Transverse colon (tissue), 4 donors: ENCODE measurements at regions not wholly inside any gene's neighbourhood (a gene's known extent, or its start where the extent isn't known, plus 50 kb on each side); places are given as distances from the start of the nearest gene placed in this dataset.

Experiments
- DNase-seq: peaks from one replicate; pipeline ENCODE4 v3.0.0-alpha.2; 2019
- H3K27ac ChIP-seq, 4 donors: fragments of 200-600 bp; sonication (generic); 2 replicates each; pipeline ENCODE4 v1.5.1; 2016 to 2018; ENCODE audit warnings: inconsistent platforms in 4 of 4
- H3K27me3 ChIP-seq: fragments of 200-600 bp; sonication (generic); 2 replicates; pipeline ENCODE4 v1.5.1; 2017; ENCODE audit warnings: inconsistent platforms
- H3K36me3 ChIP-seq, 4 donors: fragments of 200-600 bp; sonication (generic); 2 replicates each; pipeline ENCODE4 v1.5.1; 2017 to 2019; ENCODE audit warnings: inconsistent platforms in 4 of 4
- H3K4me1 ChIP-seq, 4 donors: fragments of 200-600 bp; sonication (generic); 2 replicates each; pipeline ENCODE4 v1.5.1; 2017 to 2020; ENCODE audit warnings: inconsistent platforms in 4 of 4
- H3K4me3 ChIP-seq, 4 donors: fragments of 200-600 bp; sonication (generic); 1 replicate in 1 of 4; 2 replicates in 3 of 4; pipeline versions ENCODE4 v1.5.1 to v1.6.1; 2017 to 2019; ENCODE audit warnings: inconsistent platforms in 4 of 4
- H3K9me3 ChIP-seq, 2 donors: fragments of 200-600 bp; sonication (generic); 2 replicates each; pipeline ENCODE4 v1.5.1; 2017 to 2019; ENCODE audit warnings: inconsistent platforms in 2 of 2
- CTCF ChIP-seq, 5 experiments: fragments of 200-600 bp in 3 of 5; fragments of 450-650 bp in 2 of 5; sonication (generic) in 3 of 5; IDR thresholded peaks; 1 replicate in 2 of 5; 2 replicates in 3 of 5; pipeline ENCODE4 v1.5.1; 2016 to 2017; ENCODE audit warnings: antibody characterized with exemption in 5 of 5, inconsistent platforms in 3 of 5, mild to moderate bottlenecking in 2 of 5, moderate library complexity in 1 of 5
- EP300 ChIP-seq: sonication (generic); formaldehyde crosslinking; IDR thresholded peaks from one replicate; pipeline ENCODE4 v1.6.1; 2017; ENCODE audit warnings: antibody characterized with exemption, low read depth
- POLR2A ChIP-seq: fragments of 450-650 bp; IDR thresholded peaks from one replicate; pipeline ENCODE4 v1.6.1; 2016; ENCODE audit warnings: antibody characterized with exemption, mild to moderate bottlenecking, moderate library complexity
- POLR2AphosphoS5 ChIP-seq, 3 donors: sonication (generic); formaldehyde crosslinking; IDR thresholded peaks; one replicate each; pipeline ENCODE4 v1.6.1; 2016; ENCODE audit warnings: antibody characterized with exemption in 3 of 3
- WGBS, 2 donors: methylation state at CpG; one replicate each; pipeline ENCODE4 v1.1.5; 2018; ENCODE audit warnings: low coverage in 1 of 2; 5-methylcytosine and 5-hydroxymethylcytosine counted together
- in situ Hi-C, 4 donors: fragments of 200-750 bp; cut with MboI; loops; one replicate each; pipeline versions ENCODE4 v1.15.0 to v1.15.1; 2017; ENCODE audit warnings: low sequenced_read_pairs in 3 of 4, low pct_ligation_motif_present in 1 of 4, low pct_unique_long_range_greater_than_20kb in 1 of 4
- intact Hi-C: fragments of 100-400 bp; cut with DNase I; formaldehyde crosslinking; loops from one replicate; pipeline ENCODE4 v1.15.1; 2023; ENCODE audit warnings: low total_unique reads

- in situ Hi-C loops, result loop anchor here (10.0 to 25.0 kb wide), 3 partner anchors 402 to 677 kb away; no protein-coding TSS in a partner anchor
- WGBS, 2 donors, result 22 to 27% methylated on average over 8 to 9 of the region's 9 CpGs
- intact Hi-C loops, result loop anchor here (1.0 to 10.0 kb wide), 2 partner anchors 15 to 400 kb away; no protein-coding TSS in a partner anchor
Observed at GRCh38 chr14:24734917-24735500, 101.0 kb upstream of the GZMB start.

GRCh38 chr14:24726480-24726879 is 92.5 kb upstream of the GZMB start:
- Histone ChIP-seq H3K36me3 (no peaks in the 10 kb centered on the region), H3K4me1 (no peaks in the 10 kb centered on the region), H3K9me3 (no peaks in the 10 kb centered on the region), H3K27ac (no peak overlapping the region), H3K27me3 (no peaks in the 10 kb centered on the region), H3K4me3 (no peak overlapping the region)
- intact Hi-C loops, result no loop called here
- TF ChIP-seq EP300, result no peak
- no peak for TF ChIP-seq POLR2A
- no peak for TF ChIP-seq CTCF (IDR thresholded peaks at IDR 0.05)
- no peak for TF ChIP-seq POLR2AphosphoS5 (IDR thresholded peaks at IDR 0.05)
- 88% methylated on average over 5 of the region's 7 CpGs; no CpG with 5 or more reads in 1 of the 2 donors for WGBS, 2 donors
- in situ Hi-C loops, result loop anchor here (25.0 kb wide), 2 partner anchors 411 to 686 kb away; no protein-coding TSS in a partner anchor
- DNase-seq, result no peak

More at GRCh38 chr14:24734917-24735500, 101.0 kb upstream of the GZMB start:
- H3K9me3 ChIP-seq, result no peaks in the 10 kb centered on the region
- H3K4me1 ChIP-seq, result no peaks in the 10 kb centered on the region
- no peaks in the 10 kb centered on the region for H3K27me3 ChIP-seq
- H3K36me3 ChIP-seq, result no peaks in the 10 kb centered on the region
- peak; percentile 33 for DNase-seq
- TF ChIP-seq POLR2A, result no peak
- TF ChIP-seq POLR2AphosphoS5 (IDR thresholded peaks at IDR 0.05), result no peak
- peak; percentile 65 to 82 (median 70) for TF ChIP-seq CTCF (IDR thresholded peaks at IDR 0.05)
- TF ChIP-seq EP300, result no peak
- no peak overlapping the region for H3K27ac ChIP-seq
- H3K4me3 ChIP-seq, result no peak overlapping the region

- 60 to 75% methylated on average over 2 to 3 of the region's 3 CpGs for WGBS, 2 donors
- in situ Hi-C loops (loop anchor here (25.0 kb wide), 2 partner anchors 412 to 687 kb away; no protein-coding TSS in a partner anchor), intact Hi-C loops (no loop called here)
- H3K36me3 ChIP-seq, result no peaks in the 10 kb centered on the region
- H3K4me1 ChIP-seq, result no peaks in the 10 kb centered on the region
- TF ChIP-seq POLR2AphosphoS5 (IDR thresholded peaks at IDR 0.05) (no peak), EP300 (no peak), POLR2A (no peak), CTCF (IDR thresholded peaks at IDR 0.05) (no peak)
- DNase-seq, result no peak
- no peaks in the 10 kb centered on the region for H3K27me3 ChIP-seq
- H3K9me3 ChIP-seq, result no peaks in the 10 kb centered on the region
- H3K27ac ChIP-seq, result no peak overlapping the region
- no peak overlapping the region for H3K4me3 ChIP-seq
Observed at GRCh38 chr14:24725311-24725710, 91.3 kb upstream of the GZMB start.

GRCh38 chr14:24721775-24722174 is 87.8 kb upstream of the GZMB start:
- intact Hi-C loops (no loop called here), in situ Hi-C loops (no loop called here)
- TF ChIP-seq POLR2AphosphoS5 (IDR thresholded peaks at IDR 0.05), result no peak
- no peak for TF ChIP-seq EP300
- TF ChIP-seq CTCF (IDR thresholded peaks at IDR 0.05), result no peak
- TF ChIP-seq POLR2A, result no peak
- H3K4me3 ChIP-seq, result no peak overlapping the region
- no peak overlapping the region for H3K27ac ChIP-seq
- no peaks in the 10 kb centered on the region for H3K36me3 ChIP-seq
- no peaks in the 10 kb centered on the region for H3K4me1 ChIP-seq
- H3K9me3 ChIP-seq, result no peaks in the 10 kb centered on the region
- WGBS, 2 donors, result 67 to 100% methylated on average over 1 to 3 of the region's 3 CpGs
- H3K27me3 ChIP-seq, result peaks cover 5% of the 10 kb centered on the region
- no peak for DNase-seq
